GM12891 (cell line): ENCODE measurements at regions not wholly inside any gene's neighbourhood (a gene's known extent, or its start where the extent isn't known, plus 50 kb on each side); places are given as distances from the start of the nearest gene placed in this dataset.

Experiments used
- PAX5 ChIP-seq: IDR thresholded peaks from 2 replicates; pipeline ENCODE4 v1.6.1; 2011; ENCODE audit warnings: low read length, moderate library complexity, mild to moderate bottlenecking; ENCODE audit not compliant: insufficient read depth, severe bottlenecking
- POLR2A ChIP-seq: IDR thresholded peaks from 2 replicates; pipeline ENCODE4 v1.6.1; 2011; ENCODE audit warnings: low read depth, low read length, control low read depth
- POLR2AphosphoS5 ChIP-seq: IDR thresholded peaks from 2 replicates; pipeline ENCODE4 v1.6.1; 2011; ENCODE audit warnings: low read depth, low read length, control low read depth
- SPI1 ChIP-seq: IDR thresholded peaks from 2 replicates; pipeline ENCODE4 v1.6.1; 2011; ENCODE audit warnings: low read depth, low read length, control low read depth
- TAF1 ChIP-seq: IDR thresholded peaks from 2 replicates; pipeline ENCODE4 v1.6.1; 2011; ENCODE audit warnings: low read depth, low read length, control low read depth

DNA sequence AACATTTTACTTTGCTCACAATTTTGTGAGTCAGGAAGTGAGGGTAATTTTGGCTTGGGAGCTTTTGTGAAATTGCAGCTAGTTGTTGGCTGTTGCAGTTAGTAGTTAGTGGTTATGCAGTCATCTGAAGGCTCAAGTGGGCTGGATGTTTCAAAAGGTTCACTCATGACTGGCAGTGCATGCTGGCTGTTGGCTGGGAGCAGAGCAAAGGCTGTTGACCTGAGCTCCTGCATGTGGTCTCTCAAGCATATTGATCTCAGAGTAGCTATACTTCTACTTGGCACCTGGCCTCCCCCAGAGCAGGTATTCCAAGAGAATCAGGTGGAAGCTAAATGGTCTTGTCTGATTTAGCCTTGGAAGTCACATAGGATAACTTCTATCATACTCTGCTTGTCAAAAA lies 414.1 kb upstream of the STXBP6 start:
- TF ChIP-seq POLR2AphosphoS5 (no peak), POLR2A (no peak), TAF1 (no peak), PAX5 (no peak), SPI1 (no peak)
